HEK293 (cell line): ENCODE measurements at regions not wholly inside any gene's neighbourhood (a gene's known extent, or its start where the extent isn't known, plus 50 kb on each side); places are given as distances from the start of the nearest gene placed in this dataset.

Experiments
- CTCF ChIA-PET: fragments of 350-600 bp; formaldehyde crosslinking; extraction: SDS; loops from one replicate; lab custom pipeline; 2021; ENCODE audit warnings: antibody characterized with exemption; lab: Yijun Ruan, JAX
- POLR2A ChIA-PET: fragments of 300-600 bp; formaldehyde crosslinking; extraction: SDS; loops from one replicate; lab custom pipeline; 2020; ENCODE audit warnings: antibody characterized with exemption, inconsistent platforms; lab: Yijun Ruan, JAX
- H3K27ac ChIP-seq: fragments of 200-500 bp; sonication (Bioruptor generic); 2 replicates; pipeline ENCODE4 v1.5.1; 2014; ENCODE audit warnings: low read depth, low read length, control low read depth, inconsistent platforms; ENCODE audit errors: extremely low read depth
- H3K36me3 ChIP-seq, 2 experiments: fragments of 200-500 bp in 1 of 2; sonication (Bioruptor generic) in 1 of 2; 1 replicate in 1 of 2; 2 replicates in 1 of 2; pipeline ENCODE4 v1.5.1; 2014 to 2017; ENCODE audit warnings: inconsistent platforms in 2 of 2, low read length in 2 of 2; ENCODE audit not compliant: control insufficient read depth in 2 of 2, insufficient read depth in 1 of 2
- H3K4me1 ChIP-seq: fragments of 200-500 bp; sonication (Bioruptor generic); 2 replicates; pipeline ENCODE4 v1.5.1; 2014; ENCODE audit warnings: mild to moderate bottlenecking, low read length, inconsistent platforms; ENCODE audit not compliant: control insufficient read depth, insufficient read depth
- H3K4me3 ChIP-seq: 2 replicates; pipeline ENCODE4 v1.5.1; 2011; ENCODE audit warnings: low read depth, mild to moderate bottlenecking, control low read depth, low read length, moderate library complexity
- H3K9me3 ChIP-seq: fragments of 200-500 bp; sonication (Bioruptor generic); 2 replicates; pipeline ENCODE4 v1.5.1; 2014; ENCODE audit warnings: low read depth, low read length, inconsistent platforms; ENCODE audit not compliant: control insufficient read depth, insufficient read depth
- BCL11A ChIP-seq: fragments of 450-650 bp; formaldehyde crosslinking; IDR thresholded peaks from 2 replicates; pipeline ENCODE4 v1.5.1; 2016; ENCODE audit warnings: low read depth, missing biosample characterization, missing genetic modification characterization
- HOXD13 ChIP-seq: sonication (generic); formaldehyde crosslinking; IDR thresholded peaks from 2 replicates; pipeline ENCODE4 v1.8.0; 2022; ENCODE audit warnings: missing genetic modification reagents, borderline replicate concordance
- KLF1 ChIP-seq: fragments of 450-650 bp; formaldehyde crosslinking; IDR thresholded peaks from 2 replicates; pipeline ENCODE4 v1.5.1; 2016; ENCODE audit warnings: missing biosample characterization, missing genetic modification characterization
- KLF9 ChIP-seq: fragments of 450-650 bp; formaldehyde crosslinking; IDR thresholded peaks from 2 replicates; pipeline ENCODE4 v1.5.1; 2016; ENCODE audit warnings: missing biosample characterization, missing genetic modification characterization, low read depth
- PRDM1 ChIP-seq: fragments of 450-650 bp; formaldehyde crosslinking; IDR thresholded peaks from 2 replicates; pipeline ENCODE4; 2016; ENCODE audit warnings: missing biosample characterization, missing genetic modification characterization
- SCRT2 ChIP-seq: fragments of 450-650 bp; formaldehyde crosslinking; IDR thresholded peaks from 2 replicates; pipeline ENCODE4 v1.5.1; 2016; ENCODE audit warnings: missing biosample characterization, missing genetic modification characterization
- SP7 ChIP-seq: fragments of 450-650 bp; formaldehyde crosslinking; IDR thresholded peaks from 2 replicates; pipeline ENCODE4 v1.5.1; 2016; ENCODE audit warnings: missing biosample characterization, missing genetic modification characterization
- TCF7L2 ChIP-seq: IDR thresholded peaks from 2 replicates; pipeline ENCODE4 v1.6.1; 2011; ENCODE audit warnings: low read depth, mild to moderate bottlenecking, inconsistent platforms, low read length, moderate library complexity, borderline replicate concordance
- ZBTB1 ChIP-seq: fragments of 450-650 bp; formaldehyde crosslinking; IDR thresholded peaks from 2 replicates; pipeline ENCODE4 v1.5.1; 2016; ENCODE audit warnings: missing biosample characterization, missing genetic modification characterization
- ZBTB21 ChIP-seq: fragments of 450-650 bp; formaldehyde crosslinking; IDR thresholded peaks from 2 replicates; pipeline ENCODE4 v1.5.1; 2017; ENCODE audit warnings: missing biosample characterization, missing genetic modification characterization
- ZEB2 ChIP-seq: fragments of 450-650 bp; formaldehyde crosslinking; IDR thresholded peaks from 2 replicates; pipeline ENCODE4 v1.5.1; 2016; ENCODE audit warnings: missing biosample characterization, missing genetic modification characterization
- ZNF146 ChIP-seq: fragments of 450-650 bp; formaldehyde crosslinking; IDR thresholded peaks from 2 replicates; pipeline ENCODE4 v1.5.1; 2016; ENCODE audit warnings: missing biosample characterization, missing genetic modification characterization
- ZNF404 ChIP-seq: fragments of 450-650 bp; formaldehyde crosslinking; IDR thresholded peaks from 2 replicates; pipeline ENCODE4 v1.5.1; 2017; ENCODE audit warnings: missing biosample characterization, missing genetic modification characterization
- ZNF426 ChIP-seq: fragments of 450-650 bp; formaldehyde crosslinking; IDR thresholded peaks from 2 replicates; pipeline ENCODE4 v1.5.1; 2017; ENCODE audit warnings: missing biosample characterization, missing genetic modification characterization, mild to moderate bottlenecking, inconsistent platforms, moderate library complexity
- ZNF544 ChIP-seq: fragments of 450-650 bp; formaldehyde crosslinking; IDR thresholded peaks from 2 replicates; pipeline ENCODE4 v1.5.0; 2017; ENCODE audit warnings: missing biosample characterization, missing genetic modification characterization
- ZNF670 ChIP-seq: fragments of 450-650 bp; formaldehyde crosslinking; IDR thresholded peaks from 2 replicates; pipeline ENCODE4 v1.5.1; 2016; ENCODE audit warnings: missing biosample characterization, missing genetic modification characterization, low read depth
- TF ChIP-seq, protein P1 (sequence below): fragments of 450-650 bp; formaldehyde crosslinking; IDR thresholded peaks from 2 replicates; pipeline ENCODE4 v1.5.1; 2016; ENCODE audit warnings: missing biosample characterization, missing genetic modification characterization
- TF ChIP-seq, protein P2 (sequence below): fragments of 450-650 bp; formaldehyde crosslinking; IDR thresholded peaks from 2 replicates; pipeline ENCODE4 v1.5.1; 2016; ENCODE audit warnings: missing biosample characterization, missing genetic modification characterization
- TF ChIP-seq, protein P3 (sequence below): fragments of 450-650 bp; formaldehyde crosslinking; IDR thresholded peaks from 2 replicates; pipeline ENCODE4 v1.5.1; 2017; ENCODE audit warnings: missing biosample characterization, missing genetic modification characterization

DNA sequence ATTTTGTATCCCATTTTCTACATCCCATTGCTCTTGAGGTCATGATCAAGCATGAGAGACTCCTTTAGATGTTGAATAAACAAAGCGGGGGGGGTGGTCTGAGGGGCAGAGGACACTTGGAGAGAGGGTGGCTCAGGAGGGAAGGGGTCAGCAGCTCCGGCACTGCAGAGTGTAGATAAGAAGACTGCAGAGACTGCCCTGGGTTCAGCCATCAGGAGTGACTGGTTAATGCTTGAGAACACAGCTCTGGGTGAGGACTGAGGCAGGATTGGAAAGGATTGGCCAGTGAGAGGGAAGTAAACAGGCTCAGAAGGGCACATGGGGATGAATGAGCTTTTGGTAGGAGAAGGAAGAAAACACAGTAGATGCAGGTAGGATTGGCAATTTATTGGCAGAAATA is 205.3 kb upstream of the CNR1 start:
- TF ChIP-seq ZNF670 (tag by site-specific recombination): no peak
- no peak for TF ChIP-seq ZEB2 (tag by site-specific recombination)
- TF ChIP-seq SCRT2 (tag by site-specific recombination): no peak
- no peak for TF ChIP-seq PRDM1 (tag by site-specific recombination)
- no peak for TF ChIP-seq SP7
- no peak for TF ChIP-seq ZNF544 (tag by site-specific recombination)
- TF ChIP-seq, all 188 proteins: peak for 0
- Histone ChIP-seq H3K27ac (no peak overlapping the region), H3K4me3 (no peak overlapping the region), H3K4me1 (no peaks in the 10 kb centered on the region), H3K9me3 (no peaks in the 10 kb centered on the region), H3K36me3 (no peaks in the 10 kb centered on the region)
- POLR2A ChIA-PET: no interaction called here
- CTCF ChIA-PET: interaction anchor here (0.7 kb wide), 1 partner anchor 724 kb away, joined by 3 read pairs; no protein-coding TSS in a partner anchor

DNA sequence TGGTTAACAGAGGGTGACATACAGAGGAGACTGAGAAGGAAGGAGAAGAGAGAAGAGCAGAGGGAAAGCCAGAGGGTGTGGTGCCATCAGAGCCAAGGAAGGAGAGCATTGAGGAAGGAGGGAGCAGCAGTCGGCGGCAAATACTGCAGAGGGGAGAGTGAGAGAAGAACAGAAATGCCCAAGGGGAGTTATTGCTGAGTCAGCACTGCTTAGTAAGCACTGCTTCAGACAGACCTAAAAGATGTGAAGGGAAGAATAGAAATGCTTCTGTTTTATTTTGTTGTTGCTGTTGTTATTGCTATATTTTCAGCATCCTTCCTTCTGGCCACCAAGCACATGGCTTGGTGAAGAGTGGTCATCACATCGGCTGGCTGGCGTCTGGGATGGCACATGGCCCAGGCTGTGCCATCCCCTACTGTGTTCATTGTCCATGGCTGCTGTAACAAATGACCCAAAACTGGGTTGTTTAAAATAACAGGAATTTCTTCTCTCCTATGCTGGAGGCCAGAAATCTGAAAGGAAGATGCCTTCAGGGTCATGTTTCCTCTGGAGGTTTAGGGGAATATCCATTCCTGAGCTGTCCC is 204.1 kb upstream of the CNR1 start:
- ChIA-PET CTCF (interaction anchor here (1.3 kb wide), 1 partner anchor 11 kb away, joined by 3 read pairs; no protein-coding TSS in a partner anchor), POLR2A (no interaction called here)
- Histone ChIP-seq H3K4me1 (no peaks in the 10 kb centered on the region), H3K9me3 (no peaks in the 10 kb centered on the region), H3K27ac (no peak overlapping the region), H3K4me3 (no peak overlapping the region), H3K36me3 (no peaks in the 10 kb centered on the region)
- TF ChIP-seq ZNF146 (tag by site-specific recombination) (no peak), ZNF426 (tag by site-specific recombination) (no peak), BCL11A (no peak), ZBTB21 (tag by site-specific recombination) (no peak), ZNF544 (tag by site-specific recombination) (no peak), ZBTB1 (tag by site-specific recombination) (no peak), TCF7L2 (no peak), HOXD13 (CRISPR knock-in tag) (no peak), SP7 (no peak), KLF9 (tag by site-specific recombination) (no peak), KLF1 (tag by site-specific recombination) (no peak), ZNF404 (tag by site-specific recombination) (no peak)
- TF ChIP-seq, protein P1, sequence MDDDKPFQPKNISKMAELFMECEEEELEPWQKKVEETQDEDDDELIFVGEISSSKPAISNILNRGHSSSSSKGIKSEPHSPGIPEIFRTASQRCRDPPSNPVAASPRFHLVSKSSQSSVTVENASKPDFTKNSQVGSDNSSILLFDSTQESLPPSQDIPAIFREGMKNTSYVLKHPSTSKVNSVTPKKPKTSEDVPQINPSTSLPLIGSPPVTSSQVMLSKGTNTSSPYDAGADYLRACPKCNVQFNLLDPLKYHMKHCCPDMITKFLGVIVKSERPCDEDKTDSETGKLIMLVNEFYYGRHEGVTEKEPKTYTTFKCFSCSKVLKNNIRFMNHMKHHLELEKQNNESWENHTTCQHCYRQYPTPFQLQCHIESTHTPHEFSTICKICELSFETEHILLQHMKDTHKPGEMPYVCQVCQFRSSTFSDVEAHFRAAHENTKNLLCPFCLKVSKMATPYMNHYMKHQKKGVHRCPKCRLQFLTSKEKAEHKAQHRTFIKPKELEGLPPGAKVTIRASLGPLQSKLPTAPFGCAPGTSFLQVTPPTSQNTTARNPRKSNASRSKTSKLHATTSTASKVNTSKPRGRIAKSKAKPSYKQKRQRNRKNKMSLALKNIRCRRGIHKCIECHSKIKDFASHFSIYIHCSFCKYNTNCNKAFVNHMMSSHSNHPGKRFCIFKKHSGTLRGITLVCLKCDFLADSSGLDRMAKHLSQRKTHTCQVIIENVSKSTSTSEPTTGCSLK (tag by site-specific recombination): no peak
- TF ChIP-seq, protein P2, sequence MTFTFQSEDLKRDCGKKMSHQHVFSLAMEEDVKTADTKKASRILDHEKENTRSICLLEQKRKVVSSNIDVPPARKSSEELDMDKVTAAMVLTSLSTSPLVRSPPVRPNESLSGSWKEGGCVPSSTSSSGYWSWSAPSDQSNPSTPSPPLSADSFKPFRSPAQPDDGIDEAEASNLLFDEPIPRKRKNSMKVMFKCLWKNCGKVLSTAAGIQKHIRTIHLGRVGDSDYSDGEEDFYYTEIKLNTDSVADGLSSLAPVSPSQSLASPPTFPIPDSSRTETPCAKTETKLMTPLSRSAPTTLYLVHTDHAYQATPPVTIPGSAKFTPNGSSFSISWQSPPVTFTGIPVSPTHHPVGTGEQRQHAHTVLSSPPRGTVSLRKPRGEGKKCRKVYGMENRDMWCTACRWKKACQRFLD (tag by site-specific recombination): no peak
- TF ChIP-seq, protein P3, sequence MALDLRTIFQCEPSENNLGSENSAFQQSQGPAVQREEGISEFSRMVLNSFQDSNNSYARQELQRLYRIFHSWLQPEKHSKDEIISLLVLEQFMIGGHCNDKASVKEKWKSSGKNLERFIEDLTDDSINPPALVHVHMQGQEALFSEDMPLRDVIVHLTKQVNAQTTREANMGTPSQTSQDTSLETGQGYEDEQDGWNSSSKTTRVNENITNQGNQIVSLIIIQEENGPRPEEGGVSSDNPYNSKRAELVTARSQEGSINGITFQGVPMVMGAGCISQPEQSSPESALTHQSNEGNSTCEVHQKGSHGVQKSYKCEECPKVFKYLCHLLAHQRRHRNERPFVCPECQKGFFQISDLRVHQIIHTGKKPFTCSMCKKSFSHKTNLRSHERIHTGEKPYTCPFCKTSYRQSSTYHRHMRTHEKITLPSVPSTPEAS (tag by site-specific recombination): no peak
